ACC112 (cell line): ENCODE measurements at regions not wholly inside any gene's neighbourhood (a gene's known extent, or its start where the extent isn't known, plus 50 kb on each side); places are given as distances from the start of the nearest gene placed in this dataset.

Experiments
- H2AFZ ChIP-seq: fragments of 200-600 bp; sonication (generic); one replicate; pipeline ENCODE4 v1.6.0; 2017; ENCODE audit warnings: antibody characterized with exemption, low read length; ENCODE audit not compliant: unreplicated experiment
- H3K27ac ChIP-seq: fragments of 200-600 bp; sonication (generic); 2 replicates; pipeline ENCODE4 v1.5.1; 2014; ENCODE audit warnings: low read depth, mild to moderate bottlenecking, antibody characterized with exemption, low read length, moderate library complexity
- H3K27me3 ChIP-seq: fragments of 200-600 bp; sonication (generic); 2 replicates; pipeline ENCODE4 v1.6.1; 2014; ENCODE audit warnings: mild to moderate bottlenecking, antibody characterized with exemption, low read length, moderate library complexity, mixed read lengths; ENCODE audit not compliant: insufficient read depth
- H3K36me3 ChIP-seq: fragments of 200-600 bp; sonication (generic); 2 replicates; pipeline ENCODE4 v1.6.1; 2016; ENCODE audit warnings: mild to moderate bottlenecking, antibody characterized with exemption, low read length, moderate library complexity, mixed read lengths; ENCODE audit not compliant: insufficient read depth
- H3K4me1 ChIP-seq: fragments of 200-600 bp; sonication (generic); one replicate; pipeline ENCODE4 v1.6.1; 2016; ENCODE audit warnings: low read length, mixed read lengths; ENCODE audit not compliant: insufficient read depth, unreplicated experiment, control insufficient read depth
- H3K4me3 ChIP-seq: fragments of 200-600 bp; sonication (generic); 2 replicates; pipeline ENCODE4 v1.5.1; 2014; ENCODE audit warnings: mild to moderate bottlenecking, low read depth, low read length
- H3K79me2 ChIP-seq: fragments of 200-600 bp; sonication (generic); one replicate; pipeline ENCODE4 v1.6.0; 2016; ENCODE audit warnings: low read length; ENCODE audit not compliant: control insufficient read depth, unreplicated experiment, insufficient read depth

DNA sequence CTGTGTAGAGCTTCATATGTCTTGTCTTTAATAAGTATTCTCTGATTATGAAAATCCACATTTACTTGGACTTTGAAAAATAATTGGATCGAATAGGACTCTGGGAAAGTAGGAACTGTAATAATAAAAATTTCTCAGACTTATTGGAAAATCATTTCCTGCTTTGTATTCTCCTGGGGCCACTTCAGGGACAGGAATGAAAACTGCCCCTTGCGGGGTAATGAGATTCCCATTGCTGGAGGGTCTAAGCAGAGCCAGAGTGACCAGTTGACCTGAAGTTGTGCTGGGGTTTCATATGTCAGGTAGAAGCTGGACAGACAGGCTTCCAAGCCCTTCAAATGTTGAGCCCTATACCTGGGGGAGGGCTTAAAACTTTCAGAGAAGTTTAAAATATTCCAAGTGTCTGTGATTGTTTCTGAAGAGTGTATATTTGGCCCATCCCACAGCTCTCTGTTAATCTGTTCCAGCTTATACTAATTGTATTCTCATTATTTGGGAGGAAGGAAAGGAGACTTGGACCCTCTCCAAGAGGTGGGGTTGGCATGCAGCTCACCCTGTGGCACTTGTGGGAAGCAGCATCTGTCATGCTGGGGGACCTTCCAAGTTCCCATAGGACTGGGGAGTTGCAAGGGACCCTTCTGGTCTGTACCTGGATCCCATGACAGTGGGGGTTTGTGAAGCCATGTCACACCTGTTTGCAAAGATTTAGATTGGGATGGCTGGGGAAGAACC is 268.7 kb upstream of the ATP5MC3 start:
- Histone ChIP-seq H2AFZ (no peak overlapping the region), H3K36me3 (no peaks in the 10 kb centered on the region), H3K27ac (no peak overlapping the region), H3K79me2 (no peaks in the 10 kb centered on the region), H3K27me3 (0 out of 2 replicates have a peak, but pooled peaks cover 3% of the 10 kb centered on the region), H3K4me3 (no peak overlapping the region), H3K4me1 (no peaks in the 10 kb centered on the region)

DNA sequence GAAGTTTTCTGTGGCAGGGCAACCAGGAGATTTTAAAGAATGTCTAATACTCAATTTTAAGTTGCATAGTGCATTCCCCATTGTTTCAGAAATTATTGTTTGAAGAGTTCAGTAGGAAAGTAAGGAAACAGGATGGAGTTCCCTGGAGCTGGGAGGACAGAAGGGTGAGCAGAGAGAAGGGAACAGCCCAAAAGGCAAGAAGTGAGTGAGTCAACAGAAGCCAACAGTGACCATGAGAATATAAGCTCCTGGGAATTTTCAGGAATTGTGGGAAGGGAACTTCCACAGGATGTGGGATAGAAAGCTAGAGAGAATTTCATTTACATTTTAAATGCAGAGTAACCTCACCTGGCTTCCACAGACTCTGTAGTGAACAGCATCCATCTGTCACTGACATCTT is 268.1 kb upstream of the ATP5MC3 start:
- H3K27me3 ChIP-seq, result 0 out of 2 replicates have a peak, but pooled peaks cover 3% of the 10 kb centered on the region
- H3K79me2 ChIP-seq, result no peaks in the 10 kb centered on the region
- no peak overlapping the region for H3K4me3 ChIP-seq
- H2AFZ ChIP-seq, result no peak overlapping the region
- H3K27ac ChIP-seq, result no peak overlapping the region
- no peaks in the 10 kb centered on the region for H3K36me3 ChIP-seq
- no peaks in the 10 kb centered on the region for H3K4me1 ChIP-seq

DNA sequence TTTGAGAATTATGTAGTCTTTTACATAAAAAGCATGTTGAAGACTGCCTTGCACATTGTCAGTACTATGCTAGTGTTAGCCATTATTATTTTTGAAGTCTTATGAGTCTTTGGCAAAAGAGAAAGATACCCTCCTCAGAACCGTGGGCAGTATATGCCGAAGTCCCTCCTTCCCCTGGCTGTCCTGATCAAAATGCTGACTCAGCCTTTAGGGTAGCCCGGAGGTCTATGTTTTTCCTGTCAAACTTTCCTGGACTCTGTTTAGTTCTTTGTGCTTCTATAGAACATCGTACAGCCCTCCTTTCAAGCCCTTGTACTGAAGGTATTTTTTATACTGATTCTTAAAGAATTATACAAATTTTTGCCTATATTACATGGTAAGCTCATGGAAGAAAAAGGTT is 264.7 kb upstream of the ATP5MC3 start:
- peaks cover 22% of the 10 kb centered on the region for H3K27me3 ChIP-seq
- H3K4me1 ChIP-seq, result no peaks in the 10 kb centered on the region
- no peaks in the 10 kb centered on the region for H3K79me2 ChIP-seq
- H3K4me3 ChIP-seq, result no peak overlapping the region
- H3K36me3 ChIP-seq, result no peaks in the 10 kb centered on the region
- H2AFZ ChIP-seq, result no peak overlapping the region
- no peak overlapping the region for H3K27ac ChIP-seq

DNA sequence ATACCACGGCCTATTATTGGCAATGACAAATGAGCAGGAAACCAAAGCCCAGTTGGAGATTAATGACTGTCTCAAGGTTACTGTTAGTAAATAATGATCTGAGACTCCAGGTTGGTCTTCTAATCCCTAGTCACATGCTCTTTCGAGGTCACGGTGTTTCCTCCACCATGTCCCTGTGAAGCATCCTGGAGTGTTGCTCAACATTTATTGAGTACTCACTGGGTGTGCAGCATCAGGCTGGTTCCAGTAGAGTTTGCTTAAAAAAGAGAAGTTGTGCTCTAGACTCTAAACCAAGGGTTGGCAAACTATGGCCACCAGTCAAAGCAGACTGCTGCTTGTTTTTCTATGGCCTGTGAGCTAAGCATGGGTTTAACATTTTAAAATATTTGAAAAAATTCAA is 263.8 kb upstream of the ATP5MC3 start:
- Histone ChIP-seq H3K4me1 (no peaks in the 10 kb centered on the region), H3K36me3 (no peaks in the 10 kb centered on the region), H3K27me3 (peaks cover 26% of the 10 kb centered on the region), H3K27ac (no peak overlapping the region), H2AFZ (no peak overlapping the region), H3K4me3 (no peak overlapping the region), H3K79me2 (no peaks in the 10 kb centered on the region)

DNA sequence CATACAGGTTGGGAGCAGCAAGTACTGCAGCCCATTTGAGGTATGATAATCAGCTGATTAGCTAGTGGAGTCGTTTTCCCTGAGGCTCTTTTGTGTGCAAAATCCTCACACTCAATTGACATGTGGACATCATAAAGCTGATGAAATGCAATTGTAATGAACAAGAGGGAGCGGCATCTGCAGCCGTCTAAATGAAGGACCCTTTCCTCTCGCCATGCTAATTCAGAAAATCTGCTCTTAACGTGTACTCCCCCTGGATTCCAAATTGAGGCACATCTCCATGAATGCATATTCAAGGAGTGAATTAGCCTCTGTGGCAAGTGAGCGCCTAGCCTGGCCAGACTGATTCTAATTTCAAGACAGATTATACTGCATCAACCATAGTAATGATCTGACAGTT is 260.9 kb upstream of the ATP5MC3 start:
- H3K4me1 ChIP-seq, result no peaks in the 10 kb centered on the region
- H3K27ac ChIP-seq, result no peak overlapping the region
- H3K79me2 ChIP-seq, result no peaks in the 10 kb centered on the region
- no peak overlapping the region for H3K4me3 ChIP-seq
- H3K27me3 ChIP-seq, result peaks cover 33% of the 10 kb centered on the region
- H3K36me3 ChIP-seq, result no peaks in the 10 kb centered on the region
- H2AFZ ChIP-seq, result no peak overlapping the region

DNA sequence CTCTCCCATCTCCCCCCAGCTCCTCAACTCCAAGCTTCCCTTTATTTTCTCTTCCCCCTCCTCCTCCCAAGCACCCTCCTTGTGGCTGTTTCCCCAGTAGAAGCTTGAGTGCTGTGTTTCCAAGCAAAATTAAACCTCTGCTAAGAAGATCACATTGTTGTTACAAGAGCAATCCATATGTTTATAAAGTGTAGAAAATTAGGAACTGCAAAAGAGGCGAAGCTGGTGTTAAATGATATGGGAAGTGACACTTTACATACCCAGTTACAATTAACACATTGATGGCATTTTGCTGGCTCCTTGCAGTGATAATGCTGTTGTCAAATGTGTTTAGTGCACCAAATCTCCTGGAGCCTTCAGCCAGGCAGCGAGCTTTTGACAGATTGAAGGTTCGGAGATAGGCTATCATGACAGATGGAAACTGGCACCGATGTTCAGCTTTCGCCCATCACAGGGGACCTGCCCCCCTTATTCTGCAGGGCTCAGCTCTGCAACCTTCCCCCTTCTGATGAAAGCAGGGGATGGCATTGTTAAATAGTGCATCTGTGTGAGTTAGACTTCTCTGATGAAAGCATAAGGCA is 259.8 kb upstream of the ATP5MC3 start:
- Histone ChIP-seq H3K79me2 (no peaks in the 10 kb centered on the region), H3K27me3 (peaks cover 33% of the 10 kb centered on the region), H3K4me3 (no peak overlapping the region), H2AFZ (no peak overlapping the region), H3K27ac (no peak overlapping the region), H3K4me1 (no peaks in the 10 kb centered on the region), H3K36me3 (no peaks in the 10 kb centered on the region)

DNA sequence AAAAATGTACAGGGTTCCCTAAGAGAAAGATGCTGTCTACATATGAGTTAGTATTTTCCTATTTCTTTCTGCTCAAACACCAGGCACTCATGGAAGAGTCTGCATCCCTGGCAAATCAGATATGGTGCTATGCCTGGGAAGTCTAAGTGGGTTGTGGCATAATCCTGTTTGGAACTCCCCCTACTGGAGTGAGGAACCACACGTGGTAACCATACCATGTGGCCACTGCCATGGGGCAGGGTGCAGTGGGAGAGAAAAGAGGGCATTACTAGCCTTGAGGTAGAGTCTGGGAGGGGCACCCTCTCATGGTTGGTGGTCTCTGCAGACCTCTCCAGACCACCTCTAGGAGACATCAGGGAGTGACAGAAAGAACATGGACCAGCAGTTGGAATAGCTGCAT is 257.9 kb upstream of the ATP5MC3 start:
- Histone ChIP-seq H3K27me3 (peaks cover 37% of the 10 kb centered on the region), H3K27ac (no peak overlapping the region), H3K4me1 (no peaks in the 10 kb centered on the region), H3K4me3 (no peak overlapping the region), H3K36me3 (no peaks in the 10 kb centered on the region), H3K79me2 (no peaks in the 10 kb centered on the region), H2AFZ (no peak overlapping the region)

DNA sequence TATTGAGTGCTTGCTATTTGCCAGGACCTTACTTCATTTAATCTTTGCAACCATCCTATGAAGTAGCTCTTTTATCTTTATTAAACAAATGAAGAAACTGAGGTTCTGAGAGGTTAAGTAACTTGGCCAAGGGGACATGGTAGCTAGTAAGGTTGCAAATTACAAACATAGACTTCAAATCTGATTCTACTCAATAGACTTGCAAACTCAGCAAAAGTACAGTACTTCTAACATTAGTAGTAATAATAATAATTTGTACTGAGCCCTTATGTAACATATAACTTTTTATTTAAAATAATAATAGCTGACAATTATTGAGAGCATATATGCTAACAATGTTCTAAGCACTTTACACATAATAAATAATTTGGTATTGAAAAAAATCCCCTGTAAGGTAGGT is 255.7 kb upstream of the ATP5MC3 start:
- H3K4me3 ChIP-seq, result no peak overlapping the region
- no peak overlapping the region for H2AFZ ChIP-seq
- H3K27ac ChIP-seq, result no peak overlapping the region
- H3K36me3 ChIP-seq, result no peaks in the 10 kb centered on the region
- H3K79me2 ChIP-seq, result no peaks in the 10 kb centered on the region
- H3K27me3 ChIP-seq, result peaks cover 25% of the 10 kb centered on the region
- H3K4me1 ChIP-seq, result no peaks in the 10 kb centered on the region

DNA sequence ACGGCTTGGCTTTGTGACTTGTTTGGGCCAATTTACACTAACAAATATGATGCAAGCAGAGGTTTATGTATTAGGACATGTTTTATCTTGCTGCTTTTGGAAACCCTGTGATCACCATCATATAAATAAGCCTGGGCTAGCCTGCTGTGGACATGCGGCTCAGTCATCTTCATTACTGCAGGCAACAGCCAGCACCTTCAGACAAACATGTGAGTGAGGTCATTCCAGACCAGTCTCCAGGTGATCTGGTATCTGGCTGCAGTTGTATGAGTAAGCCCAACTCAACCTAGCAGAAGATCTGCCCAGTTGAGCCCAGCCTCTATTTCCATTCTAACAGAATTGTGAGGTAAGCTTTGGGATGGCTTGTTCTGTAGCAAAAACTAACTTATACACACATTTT is 254.6 kb upstream of the ATP5MC3 start:
- Histone ChIP-seq H3K4me3 (no peak overlapping the region), H3K36me3 (no peaks in the 10 kb centered on the region), H3K79me2 (no peaks in the 10 kb centered on the region), H2AFZ (no peak overlapping the region), H3K4me1 (no peaks in the 10 kb centered on the region), H3K27ac (no peak overlapping the region), H3K27me3 (peaks cover 23% of the 10 kb centered on the region)

DNA sequence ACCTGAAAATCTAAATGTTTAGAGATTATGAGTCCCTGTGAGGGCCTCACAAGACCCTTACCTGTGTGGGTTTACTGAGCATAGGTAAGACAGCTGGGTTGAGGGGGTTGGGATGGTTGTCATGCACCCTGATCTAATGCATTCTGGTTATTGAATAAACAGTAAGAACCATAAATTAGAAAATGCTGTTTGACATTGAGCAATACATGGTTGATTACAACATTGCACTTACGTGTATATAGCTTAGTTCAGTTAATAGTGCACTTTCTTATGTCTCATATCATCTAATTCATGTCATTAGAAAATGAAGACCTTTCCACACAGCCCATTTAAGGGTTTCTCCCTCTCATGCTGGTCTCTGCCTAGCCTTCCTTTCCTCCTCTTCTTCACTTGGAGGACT is 253.5 kb upstream of the ATP5MC3 start:
- H3K4me3 ChIP-seq, result no peak overlapping the region

DNA sequence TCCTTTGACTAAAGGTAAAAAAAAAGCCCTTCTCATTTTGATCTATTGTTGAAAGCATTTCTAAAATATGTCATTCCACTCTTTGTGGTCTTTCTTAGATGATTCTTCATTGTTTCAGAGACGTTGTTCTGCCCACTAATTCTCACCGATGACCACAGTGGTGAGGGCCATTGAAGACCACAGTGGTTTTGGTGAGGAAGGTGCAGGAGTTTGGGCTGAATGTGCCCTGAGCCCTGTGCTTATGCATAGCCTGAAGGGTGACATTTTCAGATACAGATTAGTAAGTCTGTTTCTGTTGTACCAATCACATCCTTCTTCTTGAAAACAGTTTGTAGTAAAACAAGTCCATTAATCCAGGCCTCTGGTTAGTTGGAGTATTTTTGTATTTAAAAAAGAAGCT is 251.3 kb upstream of the ATP5MC3 start:
- Histone ChIP-seq H3K4me3 (no peak overlapping the region), H3K36me3 (no peaks in the 10 kb centered on the region)

More for the DNA sequence above, 253.5 kb upstream of the ATP5MC3 start:
- Histone ChIP-seq H3K4me1 (no peaks in the 10 kb centered on the region), H3K79me2 (no peaks in the 10 kb centered on the region), H3K27me3 (peaks cover 19% of the 10 kb centered on the region), H2AFZ (no peak overlapping the region), H3K27ac (no peak overlapping the region), H3K36me3 (no peaks in the 10 kb centered on the region)

More for the DNA sequence above, 251.3 kb upstream of the ATP5MC3 start:
- H3K79me2 ChIP-seq, result no peaks in the 10 kb centered on the region
- peaks cover 21% of the 10 kb centered on the region; the same call in 1 of the 2 replicates for H3K27me3 ChIP-seq
- no peak overlapping the region for H2AFZ ChIP-seq
- no peaks in the 10 kb centered on the region for H3K4me1 ChIP-seq
- no peak overlapping the region for H3K27ac ChIP-seq
